ENCODE measurements at regions not wholly inside any gene's neighbourhood (a gene's known extent, or its start where the extent isn't known, plus 50 kb on each side); places are given as distances from the start of the nearest gene placed in this dataset.
"Not testable (repeated sequence)": the region's sequence is repeated elsewhere in the genome, so short reads cannot be mapped to it uniquely, and the experiment has no call there.

DNA sequence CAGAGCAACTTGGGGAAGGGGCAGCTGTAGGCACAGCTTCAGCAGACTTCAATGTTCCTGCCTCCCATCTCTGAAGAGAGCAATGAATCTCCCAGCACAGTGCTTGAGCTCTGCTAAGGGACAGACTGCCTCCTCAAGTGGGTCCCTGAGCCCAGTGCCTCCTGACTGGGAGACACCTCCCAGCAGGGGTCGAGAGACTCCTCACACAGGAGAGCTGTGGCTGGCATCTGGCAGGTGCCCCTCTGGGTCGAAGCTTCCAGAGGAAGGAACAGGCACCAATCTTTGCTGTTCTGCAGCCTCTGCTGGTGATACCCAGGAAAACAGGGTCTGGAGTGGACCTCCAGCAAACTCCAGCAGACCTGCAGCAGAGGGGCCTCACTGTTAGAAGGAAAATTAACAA, 563.8 kb downstream of the RWDD3 start:
- not testable (repeated sequence) for TF ChIP-seq CTCF, POLR2A (IDR thresholded peaks at IDR 0.05)
